GM12891 (cell line): ENCODE measurements at regions not wholly inside any gene's neighbourhood (a gene's known extent, or its start where the extent isn't known, plus 50 kb on each side); places are given as distances from the start of the nearest gene placed in this dataset.

ENCODE experiments used
- PAX5 ChIP-seq: IDR thresholded peaks from 2 replicates; pipeline ENCODE4 v1.6.1; 2011; ENCODE audit warnings: low read length, moderate library complexity, mild to moderate bottlenecking; ENCODE audit not compliant: insufficient read depth, severe bottlenecking
- POLR2A ChIP-seq: IDR thresholded peaks from 2 replicates; pipeline ENCODE4 v1.6.1; 2011; ENCODE audit warnings: low read depth, low read length, control low read depth
- POLR2AphosphoS5 ChIP-seq: IDR thresholded peaks from 2 replicates; pipeline ENCODE4 v1.6.1; 2011; ENCODE audit warnings: low read depth, low read length, control low read depth
- SPI1 ChIP-seq: IDR thresholded peaks from 2 replicates; pipeline ENCODE4 v1.6.1; 2011; ENCODE audit warnings: low read depth, low read length, control low read depth
- TAF1 ChIP-seq: IDR thresholded peaks from 2 replicates; pipeline ENCODE4 v1.6.1; 2011; ENCODE audit warnings: low read depth, low read length, control low read depth

DNA sequence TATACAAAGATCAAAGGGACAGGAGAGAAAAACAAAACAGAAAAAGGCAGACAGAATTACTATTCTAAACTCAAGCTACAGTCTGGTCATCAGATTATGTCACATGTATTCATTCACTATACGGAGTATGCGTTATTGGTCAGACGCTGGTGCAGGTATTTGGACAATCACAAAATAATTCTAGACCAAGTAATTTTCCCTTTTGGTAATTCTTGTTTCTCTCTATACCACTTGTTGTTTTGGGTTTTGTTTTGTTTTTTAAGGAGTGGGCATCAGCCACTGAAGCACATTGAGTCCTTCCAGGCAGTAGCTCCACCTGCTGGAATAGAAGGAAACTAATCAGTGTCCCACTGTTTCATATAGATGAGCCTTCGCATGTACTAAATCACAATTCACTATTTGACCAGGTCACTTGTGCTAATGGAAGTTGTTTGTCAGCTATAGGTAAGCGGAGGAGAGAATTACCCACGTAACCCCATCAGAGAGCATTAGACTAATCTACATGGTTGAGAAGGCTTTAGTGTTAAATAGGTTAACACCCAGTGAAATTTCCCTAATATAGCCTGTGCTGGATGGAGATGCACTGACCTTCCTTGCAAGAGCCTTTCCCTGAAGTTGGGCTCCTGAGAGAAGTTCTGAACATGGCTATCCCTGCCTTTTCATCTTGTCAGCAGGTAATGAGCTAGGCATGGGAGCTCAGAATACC, 77.9 kb downstream of the TNFAIP3 start:
- TF ChIP-seq POLR2AphosphoS5, result no peak
- TF ChIP-seq TAF1, result no peak
- no peak for TF ChIP-seq POLR2A
- TF ChIP-seq SPI1, result no peak
- TF ChIP-seq PAX5, result no peak
